NCI-H526 (cell line): ENCODE measurements at regions not wholly inside any gene's neighbourhood (a gene's known extent, or its start where the extent isn't known, plus 50 kb on each side); places are given as distances from the start of the nearest gene placed in this dataset.

Experiments used
- DNase-seq, 2 experiments: peaks; one replicate each; lab custom pipeline; 2025; lab: John Stamatoyannopoulos, UW

- DNase-seq: no peak
Measured at GRCh38 chr1:177789956-177790355, 179.9 kb downstream of the SEC16B start.

- no peak for DNase-seq
Measured at GRCh38 chr1:177786176-177786745, 183.6 kb downstream of the SEC16B start.

GRCh38 chr1:177784936-177785335, 184.9 kb downstream of the SEC16B start:
- DNase-seq: no peak

- DNase-seq: no peak
Measured at GRCh38 chr1:177784409-177784808, 185.4 kb downstream of the SEC16B start.

- peak in 1 of 2 experiments; percentile 63 for DNase-seq
Measured at GRCh38 chr1:177783051-177783450, 186.8 kb downstream of the SEC16B start.

GRCh38 chr1:177780096-177780700, 189.7 kb downstream of the SEC16B start:
- DNase-seq: peak; percentile 86 to 92

- no peak for DNase-seq
Measured at GRCh38 chr1:177779166-177779965, 190.5 kb downstream of the SEC16B start.

GRCh38 chr1:177775924-177776323, 193.9 kb downstream of the SEC16B start:
- no peak for DNase-seq

- no peak for DNase-seq
Measured at GRCh38 chr1:177772386-177772960, 197.4 kb downstream of the SEC16B start.

GRCh38 chr1:177771688-177772087, 198.2 kb downstream of the SEC16B start:
- no peak for DNase-seq

- no peak for DNase-seq
Measured at GRCh38 chr1:177770096-177770495, 199.8 kb downstream of the SEC16B start.

GRCh38 chr1:177755851-177756560, 213.9 kb downstream of the SEC16B start:
- DNase-seq: no peak

- no peak for DNase-seq
Measured at GRCh38 chr1:177754603-177755002, 215.3 kb downstream of the SEC16B start.

- no peak for DNase-seq
Measured at GRCh38 chr1:177753655-177754054, 216.2 kb downstream of the SEC16B start.

GRCh38 chr1:177748080-177748801, 221.6 kb downstream of the SEC16B start:
- no peak for DNase-seq

- no peak for DNase-seq
Measured at GRCh38 chr1:177746155-177746554, 223.7 kb downstream of the SEC16B start.

- DNase-seq: no peak
Measured at GRCh38 chr1:177744906-177745305, 225.0 kb downstream of the SEC16B start.

GRCh38 chr1:177741476-177741875, 228.4 kb downstream of the SEC16B start:
- DNase-seq: no peak

- DNase-seq: no peak
Measured at GRCh38 chr1:177739780-177740179, 230.1 kb downstream of the SEC16B start.

GRCh38 chr1:177737456-177737855, 232.4 kb downstream of the SEC16B start:
- no peak for DNase-seq

- DNase-seq: no peak
Measured at GRCh38 chr1:177732178-177732577, 237.7 kb downstream of the SEC16B start.

GRCh38 chr1:177729646-177730045, 240.2 kb downstream of the SEC16B start:
- no peak for DNase-seq
